ENCODE measurements at regions not wholly inside any gene's neighbourhood (a gene's known extent, or its start where the extent isn't known, plus 50 kb on each side); places are given as distances from the start of the nearest gene placed in this dataset.
"Not testable (repeated sequence)": the region's sequence is repeated elsewhere in the genome, so short reads cannot be mapped to it uniquely, and the experiment has no call there.

DNA sequence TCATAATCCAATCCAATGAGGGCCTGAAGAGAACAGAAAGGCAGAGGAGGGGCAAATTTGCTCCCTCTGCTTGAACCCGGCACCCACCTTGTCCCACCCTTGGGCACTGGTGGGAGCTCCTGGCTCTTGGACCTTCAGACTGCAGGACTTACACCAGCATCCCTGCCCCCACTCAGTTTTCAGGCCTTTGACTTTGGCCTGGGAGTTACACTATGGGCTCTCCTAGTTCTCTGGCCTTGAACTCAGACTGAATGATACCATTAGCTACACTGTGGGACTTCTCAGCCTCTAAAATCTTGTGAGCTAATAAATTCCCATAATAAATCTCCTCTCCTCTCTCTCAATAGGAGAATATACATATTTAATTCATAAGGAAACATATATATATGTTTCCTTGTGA is 114.4 kb downstream of the AHR start:
- FAIRE-seq = no peak
- TF ChIP-seq, protein P1, sequence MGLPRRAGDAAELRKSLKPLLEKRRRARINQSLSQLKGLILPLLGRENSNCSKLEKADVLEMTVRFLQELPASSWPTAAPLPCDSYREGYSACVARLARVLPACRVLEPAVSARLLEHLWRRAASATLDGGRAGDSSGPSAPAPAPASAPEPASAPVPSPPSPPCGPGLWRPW (IDR thresholded peaks at IDR 0.05) = no peak
- TF ChIP-seq, protein P2, sequence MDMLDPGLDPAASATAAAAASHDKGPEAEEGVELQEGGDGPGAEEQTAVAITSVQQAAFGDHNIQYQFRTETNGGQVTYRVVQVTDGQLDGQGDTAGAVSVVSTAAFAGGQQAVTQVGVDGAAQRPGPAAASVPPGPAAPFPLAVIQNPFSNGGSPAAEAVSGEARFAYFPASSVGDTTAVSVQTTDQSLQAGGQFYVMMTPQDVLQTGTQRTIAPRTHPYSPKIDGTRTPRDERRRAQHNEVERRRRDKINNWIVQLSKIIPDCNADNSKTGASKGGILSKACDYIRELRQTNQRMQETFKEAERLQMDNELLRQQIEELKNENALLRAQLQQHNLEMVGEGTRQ (IDR thresholded peaks at IDR 0.05) = no peak
- TF ChIP-seq CEBPB (IDR thresholded peaks at IDR 0.05) = no peak
- no peak for TF ChIP-seq ZC3H11A (IDR thresholded peaks at IDR 0.05)
- no peak for TF ChIP-seq GATA3 (IDR thresholded peaks at IDR 0.05; ENCODE audit: borderline replicate concordance)
- TF ChIP-seq MYC (IDR thresholded peaks at IDR 0.05; ENCODE audit: borderline replicate concordance, low read length) = no peak
- no peak for TF ChIP-seq ESRRA (IDR thresholded peaks at IDR 0.05; ENCODE audit: borderline replicate concordance, low read length)
- no peak for TF ChIP-seq NR3C1 (IDR thresholded peaks at IDR 0.05)
- no peak for TF ChIP-seq NPAS2 (CRISPR knock-in tag; IDR thresholded peaks at IDR 0.05; ENCODE audit: borderline replicate concordance)
- TF ChIP-seq CBX8 (IDR thresholded peaks at IDR 0.05) = no peak
- TF ChIP-seq, protein P3, sequence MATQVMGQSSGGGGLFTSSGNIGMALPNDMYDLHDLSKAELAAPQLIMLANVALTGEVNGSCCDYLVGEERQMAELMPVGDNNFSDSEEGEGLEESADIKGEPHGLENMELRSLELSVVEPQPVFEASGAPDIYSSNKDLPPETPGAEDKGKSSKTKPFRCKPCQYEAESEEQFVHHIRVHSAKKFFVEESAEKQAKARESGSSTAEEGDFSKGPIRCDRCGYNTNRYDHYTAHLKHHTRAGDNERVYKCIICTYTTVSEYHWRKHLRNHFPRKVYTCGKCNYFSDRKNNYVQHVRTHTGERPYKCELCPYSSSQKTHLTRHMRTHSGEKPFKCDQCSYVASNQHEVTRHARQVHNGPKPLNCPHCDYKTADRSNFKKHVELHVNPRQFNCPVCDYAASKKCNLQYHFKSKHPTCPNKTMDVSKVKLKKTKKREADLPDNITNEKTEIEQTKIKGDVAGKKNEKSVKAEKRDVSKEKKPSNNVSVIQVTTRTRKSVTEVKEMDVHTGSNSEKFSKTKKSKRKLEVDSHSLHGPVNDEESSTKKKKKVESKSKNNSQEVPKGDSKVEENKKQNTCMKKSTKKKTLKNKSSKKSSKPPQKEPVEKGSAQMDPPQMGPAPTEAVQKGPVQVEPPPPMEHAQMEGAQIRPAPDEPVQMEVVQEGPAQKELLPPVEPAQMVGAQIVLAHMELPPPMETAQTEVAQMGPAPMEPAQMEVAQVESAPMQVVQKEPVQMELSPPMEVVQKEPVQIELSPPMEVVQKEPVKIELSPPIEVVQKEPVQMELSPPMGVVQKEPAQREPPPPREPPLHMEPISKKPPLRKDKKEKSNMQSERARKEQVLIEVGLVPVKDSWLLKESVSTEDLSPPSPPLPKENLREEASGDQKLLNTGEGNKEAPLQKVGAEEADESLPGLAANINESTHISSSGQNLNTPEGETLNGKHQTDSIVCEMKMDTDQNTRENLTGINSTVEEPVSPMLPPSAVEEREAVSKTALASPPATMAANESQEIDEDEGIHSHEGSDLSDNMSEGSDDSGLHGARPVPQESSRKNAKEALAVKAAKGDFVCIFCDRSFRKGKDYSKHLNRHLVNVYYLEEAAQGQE (IDR thresholded peaks at IDR 0.05) = no peak
- no peak overlapping the region for H3K4me3 ChIP-seq
- no peaks in the 10 kb centered on the region for H3K9me3 ChIP-seq
- no peak for DNase-seq (ENCODE audit: low read depth in 1 of 2, low spot score in 1 of 2)
- CTCF ChIA-PET = interaction anchor here (0.7 to 1.4 kb wide), 3 partner anchors 16 to 430 kb away, joined by 3 read pairs; no protein-coding TSS in a partner anchor
- no peak overlapping the region for H3K4me2 ChIP-seq
- H3K27ac ChIP-seq = peak overlapping the region in 1 of 2 experiments; percentile 46; a peak in 1 of 6 replicates
- POLR2A ChIA-PET = no interaction called here
- H3K4me1 ChIP-seq = peaks cover 17% of the 10 kb centered on the region
- no peak for ATAC-seq
- WGBS (ENCODE audit: missing lambda C conversion rate) = 88% methylated on average over 1 of the region's 1 CpG

DNA sequence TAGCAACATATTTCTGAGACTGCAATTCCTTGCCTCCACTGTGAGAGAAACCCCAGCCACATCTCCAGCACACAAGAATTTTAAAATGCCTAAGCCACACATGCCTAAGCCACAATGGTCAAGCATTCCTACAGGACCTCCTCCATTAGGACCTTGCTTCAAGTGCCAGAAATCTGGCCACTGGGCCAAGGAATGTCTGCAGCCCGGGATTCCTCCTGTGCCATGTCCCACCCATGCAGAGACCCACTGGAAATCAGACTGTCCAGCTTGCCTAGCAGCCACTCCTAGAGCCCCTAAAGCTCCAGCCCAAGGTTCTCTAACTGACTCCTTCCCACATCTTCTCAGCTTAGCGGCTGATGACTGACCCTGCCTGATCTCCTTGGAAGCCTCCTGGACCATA is 117.5 kb downstream of the AHR start:
- H3K4me3 ChIP-seq = no peak overlapping the region
- DNase-seq (ENCODE audit: low read depth in 1 of 2, low spot score in 1 of 2) = no peak
- ATAC-seq = no peak
- WGBS (ENCODE audit: missing lambda C conversion rate) = 62% methylated on average over 2 of the region's 2 CpGs
- no peak overlapping the region for H3K4me2 ChIP-seq
- no peaks in the 10 kb centered on the region for H3K9me3 ChIP-seq
- H3K4me1 ChIP-seq = no peaks in the 10 kb centered on the region
- POLR2A ChIA-PET = no interaction called here
- H3K27ac ChIP-seq = no peak overlapping the region
- no peak for FAIRE-seq
- TF ChIP-seq RFX5 (IDR thresholded peaks at IDR 0.05) = no peak
- TF ChIP-seq ZFP36 (IDR thresholded peaks at IDR 0.05; ENCODE audit: borderline replicate concordance, partially characterized antibody) = no peak
- CTCF ChIA-PET = no interaction called here

DNA sequence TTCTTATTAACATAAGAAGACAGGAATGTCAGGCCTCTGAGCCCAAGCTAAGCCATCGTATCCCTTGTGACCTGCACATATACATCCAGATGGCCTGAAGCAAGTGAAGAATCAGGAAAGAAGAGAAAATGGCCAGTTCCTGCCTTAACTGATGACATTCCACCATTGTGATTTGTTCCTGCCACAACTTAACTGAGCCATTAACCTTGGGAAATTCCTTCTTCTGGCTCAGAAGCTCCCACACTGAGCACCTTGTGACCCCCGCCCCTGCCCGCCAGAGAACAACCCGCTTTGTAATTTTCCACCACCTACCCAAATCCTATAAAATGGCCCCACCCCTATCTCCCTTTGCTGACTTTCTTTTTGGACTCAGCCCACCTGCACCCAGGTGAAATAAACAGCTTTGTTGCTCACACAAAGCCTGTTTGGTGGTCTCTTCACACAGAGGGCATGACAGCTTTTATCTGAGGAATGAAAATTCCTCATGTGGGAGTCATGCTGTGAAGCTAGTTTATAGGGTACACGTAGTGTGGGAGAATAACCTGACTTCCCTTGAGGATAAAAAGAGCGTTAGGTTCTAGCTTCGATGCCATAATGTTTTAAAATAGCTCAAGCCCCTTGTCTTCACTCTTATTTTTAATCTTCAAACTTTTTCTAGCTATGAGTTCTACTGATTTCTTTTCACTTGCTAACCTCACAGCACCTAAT is 122.0 kb downstream of the AHR start:
- H3K4me3 ChIP-seq; DNase-seq (ENCODE audit: low read depth in 1 of 2, low spot score in 1 of 2); H3K4me2 ChIP-seq; H3K4me1 ChIP-seq; H3K27ac ChIP-seq; POLR2A ChIA-PET; H3K9me3 ChIP-seq; CTCF ChIA-PET; ATAC-seq; FAIRE-seq: not testable (repeated sequence)
- WGBS (ENCODE audit: missing lambda C conversion rate) = 87% methylated on average over 7 of the region's 7 CpGs

DNA sequence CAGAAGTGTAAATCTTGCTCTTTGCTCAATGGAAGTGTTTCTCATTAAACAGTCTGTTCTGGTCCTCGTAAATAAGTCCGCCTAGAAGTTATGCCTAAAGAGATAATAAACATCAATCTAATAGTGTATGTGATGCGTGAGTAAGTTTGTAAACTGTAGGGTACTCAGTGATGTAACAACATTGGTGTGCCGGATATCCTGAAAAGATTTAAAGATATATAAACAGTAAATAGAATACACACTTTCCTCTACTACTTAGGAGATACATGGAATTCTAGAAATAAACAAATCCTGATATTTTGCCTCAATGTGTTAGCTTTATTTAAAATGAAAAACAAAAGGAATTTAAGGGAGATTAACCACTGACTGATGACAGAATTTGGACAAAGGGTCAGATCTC is 123.5 kb downstream of the AHR start:
- no peak for ATAC-seq

More for the DNA sequence above, 123.5 kb downstream of the AHR start:
- CTCF ChIA-PET = no interaction called here
- Histone ChIP-seq H3K4me2 (no peak overlapping the region), H3K9me3 (no peaks in the 10 kb centered on the region), H3K4me3 (no peak overlapping the region), H3K4me1 (0 out of 3 replicates have a peak, but pooled peaks cover 7% of the 10 kb centered on the region), H3K27ac (no peak overlapping the region)
- DNase-seq (ENCODE audit: low read depth in 1 of 2, low spot score in 1 of 2) (no peak), FAIRE-seq (no peak)
- no peak for TF ChIP-seq EHF (CRISPR knock-in tag; IDR thresholded peaks at IDR 0.05)
- no peak for TF ChIP-seq HOXB13 (CRISPR knock-in tag; IDR thresholded peaks at IDR 0.05; ENCODE audit: low read depth)
- no peak for TF ChIP-seq RCOR1 (IDR thresholded peaks at IDR 0.05; ENCODE audit: low read depth, low read length)
- no peak for TF ChIP-seq CBX2 (IDR thresholded peaks at IDR 0.05; ENCODE audit: borderline replicate concordance, low read depth)
- TF ChIP-seq POLR2A (IDR thresholded peaks at IDR 0.05; ENCODE audit: low read length) = no peak
- TF ChIP-seq, protein P4, sequence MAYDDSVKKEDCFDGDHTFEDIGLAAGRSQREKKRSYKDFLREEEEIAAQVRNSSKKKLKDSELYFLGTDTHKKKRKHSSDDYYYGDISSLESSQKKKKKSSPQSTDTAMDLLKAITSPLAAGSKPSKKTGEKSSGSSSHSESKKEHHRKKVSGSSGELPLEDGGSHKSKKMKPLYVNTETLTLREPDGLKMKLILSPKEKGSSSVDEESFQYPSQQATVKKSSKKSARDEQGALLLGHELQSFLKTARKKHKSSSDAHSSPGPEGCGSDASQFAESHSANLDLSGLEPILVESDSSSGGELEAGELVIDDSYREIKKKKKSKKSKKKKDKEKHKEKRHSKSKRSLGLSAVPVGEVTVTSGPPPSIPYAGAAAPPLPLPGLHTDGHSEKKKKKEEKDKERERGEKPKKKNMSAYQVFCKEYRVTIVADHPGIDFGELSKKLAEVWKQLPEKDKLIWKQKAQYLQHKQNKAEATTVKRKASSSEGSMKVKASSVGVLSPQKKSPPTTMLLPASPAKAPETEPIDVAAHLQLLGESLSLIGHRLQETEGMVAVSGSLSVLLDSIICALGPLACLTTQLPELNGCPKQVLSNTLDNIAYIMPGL (CRISPR knock-in tag; IDR thresholded peaks at IDR 0.05; ENCODE audit: borderline replicate concordance) = no peak
- no peak for TF ChIP-seq SREBF2 (IDR thresholded peaks at IDR 0.05)
- TF ChIP-seq JUNB (IDR thresholded peaks at IDR 0.05) = no peak
- POLR2A ChIA-PET = no interaction called here
- WGBS (ENCODE audit: missing lambda C conversion rate) = 42% methylated on average over 4 of the region's 4 CpGs
